H9 (cell line): ENCODE measurements at regions not wholly inside any gene's neighbourhood (a gene's known extent, or its start where the extent isn't known, plus 50 kb on each side); places are given as distances from the start of the nearest gene placed in this dataset.

Experiments
- DNase-seq: peaks from one replicate; pipeline ENCODE4 v3.0.0-alpha.2; 2017
- H2AFZ ChIP-seq: one replicate; pipeline ENCODE4 v1.6.1; 2013; ENCODE audit warnings: mild to moderate bottlenecking, low read length, control low read depth, moderate library complexity
- H2AK5ac ChIP-seq: 2 replicates; pipeline ENCODE4 v1.6.1; 2013; ENCODE audit warnings: low read length, control low read depth, mixed read lengths; ENCODE audit not compliant: insufficient read length
- H2BK120ac ChIP-seq: one replicate; pipeline ENCODE4 v1.6.1; 2013; ENCODE audit warnings: low read depth, mild to moderate bottlenecking, low read length, control low read depth, inconsistent platforms; ENCODE audit not compliant: poor library complexity, severe bottlenecking
- H2BK12ac ChIP-seq: 2 replicates; pipeline ENCODE4 v1.6.1; 2013; ENCODE audit warnings: low read length, control low read depth, mixed read lengths, low read depth; ENCODE audit not compliant: insufficient read length
- H2BK15ac ChIP-seq: 2 replicates; pipeline ENCODE4 v1.6.1; 2013; ENCODE audit warnings: low read depth, low read length, control low read depth
- H2BK20ac ChIP-seq: one replicate; pipeline ENCODE4 v1.6.1; 2013; ENCODE audit warnings: low read depth, mild to moderate bottlenecking, low read length, control low read depth, inconsistent platforms; ENCODE audit not compliant: poor library complexity, severe bottlenecking
- H2BK5ac ChIP-seq: 2 replicates; pipeline ENCODE4 v1.6.1; 2013; ENCODE audit warnings: low read length, control low read depth, mixed read lengths; ENCODE audit not compliant: insufficient read length
- H3K14ac ChIP-seq: 2 replicates; pipeline ENCODE4 v1.6.1; 2013; ENCODE audit warnings: low read length, control low read depth; ENCODE audit not compliant: insufficient read depth
- H3K18ac ChIP-seq: 2 replicates; pipeline ENCODE4 v1.6.1; 2013; ENCODE audit warnings: low read depth, mild to moderate bottlenecking, mixed read lengths, low read length, control low read depth; ENCODE audit not compliant: insufficient read length
- H3K23ac ChIP-seq: 2 replicates; pipeline ENCODE4 v1.6.1; 2013; ENCODE audit warnings: low read length, control low read depth, mixed read lengths, low read depth; ENCODE audit not compliant: insufficient read length
- H3K23me2 ChIP-seq: 2 replicates; pipeline ENCODE4 v1.6.1; 2013; ENCODE audit warnings: low read depth, mild to moderate bottlenecking, mixed read lengths, low read length, control low read depth; ENCODE audit not compliant: insufficient read length, poor library complexity, severe bottlenecking
- H3K27ac ChIP-seq: 2 replicates; pipeline ENCODE4 v1.5.1; 2013; ENCODE audit warnings: low read length, control low read depth, mixed read lengths, low read depth; ENCODE audit not compliant: insufficient read length
- H3K27me3 ChIP-seq: 2 replicates; pipeline ENCODE4 v1.6.1; 2013; ENCODE audit warnings: low read length, control low read depth, inconsistent platforms; ENCODE audit not compliant: insufficient read depth
- H3K4ac ChIP-seq: 2 replicates; pipeline ENCODE4 v1.6.1; 2013; ENCODE audit warnings: low read depth, mild to moderate bottlenecking, control low read depth, inconsistent platforms, low read length, moderate library complexity
- H3K4me1 ChIP-seq: 2 replicates; pipeline ENCODE4 v1.6.1; 2013; ENCODE audit warnings: low read length, control low read depth, inconsistent platforms; ENCODE audit not compliant: insufficient read depth
- H3K4me2 ChIP-seq: 2 replicates; pipeline ENCODE4 v1.6.1; 2013; ENCODE audit warnings: low read length, control low read depth, mixed read lengths; ENCODE audit not compliant: insufficient read length, insufficient read depth
- H3K56ac ChIP-seq: 2 replicates; pipeline ENCODE4 v1.6.1; 2013; ENCODE audit warnings: low read depth, mild to moderate bottlenecking, mixed read lengths, low read length, control low read depth; ENCODE audit not compliant: insufficient read length
- H3K79me1 ChIP-seq: 2 replicates; pipeline ENCODE4 v1.6.1; 2013; ENCODE audit warnings: low read depth, mild to moderate bottlenecking, moderate library complexity, low read length, control low read depth, inconsistent platforms; ENCODE audit not compliant: insufficient read depth, poor library complexity, severe bottlenecking
- H3K79me2 ChIP-seq: 2 replicates; pipeline ENCODE4 v1.6.1; 2013; ENCODE audit warnings: low read length, control low read depth, inconsistent platforms; ENCODE audit not compliant: insufficient read depth
- H3K9ac ChIP-seq: 2 replicates; pipeline ENCODE4 v1.6.1; 2013; ENCODE audit warnings: low read length, control low read depth, mixed read lengths; ENCODE audit not compliant: insufficient read length; ENCODE audit errors: extremely low read depth
- H3K9me3 ChIP-seq: one replicate; pipeline ENCODE4 v1.6.1; 2013; ENCODE audit warnings: low read depth, low read length, inconsistent platforms; ENCODE audit not compliant: control insufficient read depth
- H3T11ph ChIP-seq: one replicate; pipeline ENCODE4 v1.6.1; 2013; ENCODE audit warnings: mild to moderate bottlenecking, low read length, control low read depth, inconsistent platforms
- H4K20me1 ChIP-seq: one replicate; pipeline ENCODE4 v1.6.1; 2013; ENCODE audit not compliant: control insufficient read depth, insufficient read length, insufficient read depth
- H4K5ac ChIP-seq: 2 replicates; pipeline ENCODE4 v1.6.1; 2013; ENCODE audit warnings: low read depth, mild to moderate bottlenecking, mixed read lengths, low read length, control low read depth; ENCODE audit not compliant: insufficient read length
- H4K8ac ChIP-seq: replicated peaks from 2 replicates; pipeline ENCODE4 v1.6.1; 2013; ENCODE audit warnings: low read length, control low read depth, mixed read lengths, low read depth; ENCODE audit not compliant: insufficient read length
- H4K91ac ChIP-seq: 2 replicates; pipeline ENCODE4 v1.6.1; 2013; ENCODE audit warnings: low read depth, mild to moderate bottlenecking, moderate library complexity, mixed read lengths, low read length, control low read depth; ENCODE audit not compliant: insufficient read length
- H3K27ac Mint-ChIP-seq, 3 experiments: 2 replicates in 2 of 3; 3 replicates in 1 of 3; pipeline ENCODE4 v1.8.0; 2020 to 2021; ENCODE audit warnings: mixed read lengths in 3 of 3, mild to moderate bottlenecking in 1 of 3, moderate library complexity in 1 of 3
- H3K27me3 Mint-ChIP-seq: 2 replicates; pipeline ENCODE4 v1.8.0; 2021; ENCODE audit warnings: low read depth, mild to moderate bottlenecking, moderate library complexity, mixed read lengths
- H3K36me3 Mint-ChIP-seq, 3 experiments: 2 replicates in 2 of 3; 3 replicates in 1 of 3; pipeline ENCODE4 v1.8.0; 2020 to 2021; ENCODE audit warnings: low read depth in 3 of 3, mixed read lengths in 3 of 3; ENCODE audit not compliant: insufficient read depth in 1 of 3
- H3K4me1 Mint-ChIP-seq, 2 experiments: 2 replicates each; pipeline ENCODE4 v1.8.0; 2020; ENCODE audit warnings: mixed read lengths in 2 of 2
- H3K4me3 Mint-ChIP-seq, 2 experiments: 2 replicates in 1 of 2; 3 replicates in 1 of 2; pipeline ENCODE4 v1.8.0; 2020 to 2021; ENCODE audit warnings: mild to moderate bottlenecking in 2 of 2, mixed read lengths in 2 of 2, moderate library complexity in 1 of 2
- H3K9me3 Mint-ChIP-seq, 2 experiments: 2 replicates in 1 of 2; 3 replicates in 1 of 2; pipeline ENCODE4 v1.8.0; 2020; ENCODE audit warnings: mild to moderate bottlenecking in 2 of 2, mixed read lengths in 2 of 2, moderate library complexity in 1 of 2
- WGBS: extraction: QIAGEN DNeasy Blood & Tissue Kit; methylation state at CpG from one replicate; pipeline ENCODE4 v1.1.7; 2013; ENCODE audit warnings: missing lambda C conversion rate, low lambda C conversion rate, mixed read lengths; ENCODE audit not compliant: insufficient read length; ENCODE audit errors: extremely low coverage; 5-methylcytosine and 5-hydroxymethylcytosine counted together
- TF ChIP-seq, protein P1 (sequence below): fragments of 200-600 bp; sonication (generic); conservative IDR thresholded peaks from 3 replicates; pipeline ENCODE4 v1.8.0; 2021; ENCODE audit warnings: antibody characterized with exemption, mild to moderate bottlenecking

DNA sequence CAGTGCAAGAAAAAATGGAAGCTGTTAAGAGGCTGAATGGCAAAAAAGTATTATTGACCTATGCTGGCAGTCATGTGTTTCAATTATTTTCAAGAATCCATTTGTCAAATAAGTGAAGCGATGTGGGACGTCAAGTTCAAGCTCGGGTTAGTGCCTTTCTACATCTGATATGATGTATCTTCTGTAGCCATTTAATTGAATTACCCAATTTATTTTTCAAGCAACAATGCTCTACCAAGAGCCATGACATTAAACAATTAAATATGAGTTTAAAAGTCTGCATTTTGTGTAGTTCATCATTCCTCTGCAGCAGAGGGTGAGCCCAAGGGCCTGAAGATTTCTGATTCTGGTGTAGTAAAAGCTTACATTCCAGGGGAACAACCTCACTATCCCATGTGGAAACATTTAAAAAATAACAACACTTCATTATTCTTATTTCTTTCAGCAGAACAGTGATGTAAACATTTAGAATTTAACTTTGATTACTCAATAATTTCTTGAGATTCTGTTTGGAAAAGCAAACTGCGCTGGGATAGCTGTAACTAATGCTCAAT, 619.7 kb upstream of the ARRDC3 start:
- Histone ChIP-seq H3K18ac (no peak overlapping the region), H2BK15ac (no peak overlapping the region), H3K14ac (no peak overlapping the region), H3K4ac (no peak overlapping the region), H3K9me3 (no peaks in the 10 kb centered on the region), H3K23ac (no peak overlapping the region), H4K20me1 (no peaks in the 10 kb centered on the region), H4K5ac (no peak overlapping the region), H2BK120ac (no peak overlapping the region), H4K91ac (no peak overlapping the region), H3K23me2 (no peaks in the 10 kb centered on the region), H3T11ph (no peak overlapping the region), H3K79me1 (no peaks in the 10 kb centered on the region), H2BK20ac (no peak overlapping the region), H3K56ac (no peak overlapping the region), H2AFZ (no peak overlapping the region), H2BK5ac (no peak overlapping the region), H3K9ac (no peak overlapping the region), H3K27me3 (no peaks in the 10 kb centered on the region), H3K79me2 (no peaks in the 10 kb centered on the region), H3K4me2 (no peak overlapping the region), H2BK12ac (no peak overlapping the region), H4K8ac (no peak overlapping the region), H2AK5ac (no peak overlapping the region), H3K27ac (no peak overlapping the region), H3K4me1 (no peaks in the 10 kb centered on the region)
- TF ChIP-seq, protein P1, sequence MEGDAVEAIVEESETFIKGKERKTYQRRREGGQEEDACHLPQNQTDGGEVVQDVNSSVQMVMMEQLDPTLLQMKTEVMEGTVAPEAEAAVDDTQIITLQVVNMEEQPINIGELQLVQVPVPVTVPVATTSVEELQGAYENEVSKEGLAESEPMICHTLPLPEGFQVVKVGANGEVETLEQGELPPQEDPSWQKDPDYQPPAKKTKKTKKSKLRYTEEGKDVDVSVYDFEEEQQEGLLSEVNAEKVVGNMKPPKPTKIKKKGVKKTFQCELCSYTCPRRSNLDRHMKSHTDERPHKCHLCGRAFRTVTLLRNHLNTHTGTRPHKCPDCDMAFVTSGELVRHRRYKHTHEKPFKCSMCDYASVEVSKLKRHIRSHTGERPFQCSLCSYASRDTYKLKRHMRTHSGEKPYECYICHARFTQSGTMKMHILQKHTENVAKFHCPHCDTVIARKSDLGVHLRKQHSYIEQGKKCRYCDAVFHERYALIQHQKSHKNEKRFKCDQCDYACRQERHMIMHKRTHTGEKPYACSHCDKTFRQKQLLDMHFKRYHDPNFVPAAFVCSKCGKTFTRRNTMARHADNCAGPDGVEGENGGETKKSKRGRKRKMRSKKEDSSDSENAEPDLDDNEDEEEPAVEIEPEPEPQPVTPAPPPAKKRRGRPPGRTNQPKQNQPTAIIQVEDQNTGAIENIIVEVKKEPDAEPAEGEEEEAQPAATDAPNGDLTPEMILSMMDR, result no peak
- H3K4me1 Mint-ChIP-seq, result peaks cover 7 to 11% of the 10 kb centered on the region in 2 experiments
- H3K36me3 Mint-ChIP-seq, result no peaks in the 10 kb centered on the region
- no peak overlapping the region for H3K27ac Mint-ChIP-seq
- no peak for DNase-seq
- no peak overlapping the region for H3K4me3 Mint-ChIP-seq
- no peaks in the 10 kb centered on the region for H3K9me3 Mint-ChIP-seq
- no CpG with 5 or more reads among the region's 4 CpGs for WGBS
- H3K27me3 Mint-ChIP-seq, result no peaks in the 10 kb centered on the region
